Testis (tissue), 2 donors: ENCODE measurements at regions not wholly inside any gene's neighbourhood (a gene's known extent, or its start where the extent isn't known, plus 50 kb on each side); places are given as distances from the start of the nearest gene placed in this dataset.

ENCODE experiments used
- DNase-seq: peaks from one replicate; pipeline ENCODE4 v3.0.0-alpha.2; 2019
- H3K27ac ChIP-seq, 2 donors: fragments of 200-600 bp; sonication (generic); one replicate each; pipeline ENCODE4 v1.5.1; 2019
- H3K27me3 ChIP-seq: fragments of 200-600 bp; sonication (generic); one replicate; pipeline ENCODE4 v1.5.1; 2019
- H3K36me3 ChIP-seq: fragments of 200-600 bp; sonication (generic); one replicate; pipeline ENCODE4 v1.5.1; 2017; ENCODE audit warnings: low read depth; ENCODE audit errors: missing control alignments
- H3K4me1 ChIP-seq: fragments of 200-600 bp; sonication (generic); one replicate; pipeline ENCODE4 v1.5.1; 2019
- H3K4me3 ChIP-seq, 2 donors: fragments of 200-600 bp; sonication (generic); one replicate each; pipeline ENCODE4 v1.5.1; 2017 to 2019
- H3K9me3 ChIP-seq: fragments of 200-600 bp; sonication (generic); one replicate; pipeline ENCODE4 v1.5.1; 2017
- POLR2A ChIP-seq: fragments of 450-650 bp; IDR thresholded peaks from one replicate; pipeline ENCODE4 v1.6.1; 2017; ENCODE audit warnings: antibody characterized with exemption, mild to moderate bottlenecking, moderate library complexity
- WGBS, 2 donors: methylation state at CpG; one replicate each; pipeline ENCODE4 v1.1.5; 2018; 5-methylcytosine and 5-hydroxymethylcytosine counted together
- intact Hi-C: fragments of 100-400 bp; cut with DNase I; formaldehyde crosslinking; loops from one replicate; pipeline ENCODE4 v1.15.1; 2023; ENCODE audit warnings: low total_unique reads
- TF ChIP-seq, protein P1 (sequence below), 3 experiments: fragments of 450-650 bp in 2 of 3; fragments of 200-600 bp in 1 of 3; sonication (generic) in 1 of 3; IDR thresholded peaks; one replicate each; pipeline ENCODE4 v1.5.1; 2016 to 2019; ENCODE audit warnings: antibody characterized with exemption in 3 of 3, mild to moderate bottlenecking in 2 of 3, moderate library complexity in 1 of 3

DNA sequence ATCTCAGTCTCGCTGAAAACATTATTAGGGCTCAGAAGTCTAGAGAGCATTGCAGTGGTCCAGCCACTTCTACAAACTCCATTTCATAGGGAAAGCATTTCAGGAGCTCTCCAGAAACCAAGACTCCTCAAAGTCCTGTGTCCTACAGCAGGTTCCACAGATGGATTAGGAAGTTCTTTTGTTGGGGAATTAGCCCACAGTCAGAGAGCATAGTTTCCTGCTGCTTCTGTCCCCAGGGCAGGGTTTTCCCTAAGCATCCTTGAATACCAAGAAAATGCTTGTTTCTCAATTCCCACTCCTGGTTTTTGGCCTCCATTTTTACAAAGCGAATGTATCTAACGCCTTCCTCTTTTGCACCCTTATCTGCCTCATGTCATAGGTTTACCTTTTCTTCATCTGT lies 235.9 kb upstream of the PODXL start:
- intact Hi-C loops, result no loop called here
- H3K27me3 ChIP-seq, result no peaks in the 10 kb centered on the region
- TF ChIP-seq, protein P1, sequence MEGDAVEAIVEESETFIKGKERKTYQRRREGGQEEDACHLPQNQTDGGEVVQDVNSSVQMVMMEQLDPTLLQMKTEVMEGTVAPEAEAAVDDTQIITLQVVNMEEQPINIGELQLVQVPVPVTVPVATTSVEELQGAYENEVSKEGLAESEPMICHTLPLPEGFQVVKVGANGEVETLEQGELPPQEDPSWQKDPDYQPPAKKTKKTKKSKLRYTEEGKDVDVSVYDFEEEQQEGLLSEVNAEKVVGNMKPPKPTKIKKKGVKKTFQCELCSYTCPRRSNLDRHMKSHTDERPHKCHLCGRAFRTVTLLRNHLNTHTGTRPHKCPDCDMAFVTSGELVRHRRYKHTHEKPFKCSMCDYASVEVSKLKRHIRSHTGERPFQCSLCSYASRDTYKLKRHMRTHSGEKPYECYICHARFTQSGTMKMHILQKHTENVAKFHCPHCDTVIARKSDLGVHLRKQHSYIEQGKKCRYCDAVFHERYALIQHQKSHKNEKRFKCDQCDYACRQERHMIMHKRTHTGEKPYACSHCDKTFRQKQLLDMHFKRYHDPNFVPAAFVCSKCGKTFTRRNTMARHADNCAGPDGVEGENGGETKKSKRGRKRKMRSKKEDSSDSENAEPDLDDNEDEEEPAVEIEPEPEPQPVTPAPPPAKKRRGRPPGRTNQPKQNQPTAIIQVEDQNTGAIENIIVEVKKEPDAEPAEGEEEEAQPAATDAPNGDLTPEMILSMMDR (IDR thresholded peaks at IDR 0.05), result no peak
- no peak for TF ChIP-seq POLR2A
- no peak overlapping the region for H3K4me3 ChIP-seq
- WGBS, 2 donors, result 90 to 94% methylated on average over 2 to 3 of the region's 3 CpGs
- DNase-seq, result no peak
- H3K36me3 ChIP-seq, result no peaks in the 10 kb centered on the region
- no peaks in the 10 kb centered on the region for H3K4me1 ChIP-seq
- H3K27ac ChIP-seq, result no peak overlapping the region
- no peaks in the 10 kb centered on the region for H3K9me3 ChIP-seq

DNA sequence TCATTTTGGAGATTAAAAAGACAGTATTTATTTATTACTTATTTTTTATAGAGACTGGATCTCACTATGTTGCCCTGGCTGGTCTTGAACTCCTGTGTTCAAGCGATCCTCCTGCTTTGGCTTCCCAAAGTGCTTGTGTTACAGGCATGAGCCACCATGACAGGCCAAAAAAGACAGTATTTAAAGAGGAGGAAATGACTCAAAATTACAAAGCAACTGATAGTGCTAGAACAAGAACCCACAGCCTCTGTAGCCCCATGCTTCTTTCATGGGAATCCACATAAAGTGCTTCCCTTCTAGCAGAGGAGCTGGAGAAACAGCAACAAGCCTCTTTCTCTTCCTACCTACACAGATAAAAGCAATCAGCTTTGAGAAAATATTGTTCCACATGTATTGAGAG lies 230.7 kb upstream of the PODXL start:
- Histone ChIP-seq H3K27me3 (no peaks in the 10 kb centered on the region), H3K9me3 (no peaks in the 10 kb centered on the region), H3K36me3 (no peaks in the 10 kb centered on the region), H3K4me1 (no peaks in the 10 kb centered on the region), H3K4me3 (no peak overlapping the region), H3K27ac (no peak overlapping the region)
- 58 to 95% methylated on average over 1 of the region's 1 CpG for WGBS, 2 donors
- intact Hi-C loops, result no loop called here
- TF ChIP-seq, protein P1 (IDR thresholded peaks at IDR 0.05), result no peak
- no peak for TF ChIP-seq POLR2A
- no peak for DNase-seq

DNA sequence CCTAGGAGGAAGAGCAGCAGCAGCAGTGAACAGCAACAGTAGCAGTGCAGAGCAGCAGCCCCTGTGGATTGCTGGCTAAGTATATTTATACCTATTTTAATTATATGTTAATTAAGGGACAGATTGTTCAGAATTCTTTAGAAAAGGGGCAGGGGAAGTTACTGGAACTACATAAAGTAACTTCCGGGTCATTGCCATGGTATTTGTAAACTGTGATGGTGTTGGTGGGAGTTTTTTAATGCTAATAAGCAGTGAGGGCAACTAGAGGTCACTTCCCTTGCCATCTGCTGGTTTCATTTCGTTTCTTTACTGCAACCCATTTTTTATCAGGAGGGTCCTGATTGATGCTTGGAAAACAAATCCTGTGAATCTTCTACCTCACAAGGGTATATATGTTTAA lies 229.8 kb upstream of the PODXL start:
- Histone ChIP-seq H3K27me3 (no peaks in the 10 kb centered on the region), H3K36me3 (no peaks in the 10 kb centered on the region), H3K4me1 (no peaks in the 10 kb centered on the region), H3K4me3 (no peak overlapping the region), H3K27ac (no peak overlapping the region), H3K9me3 (no peaks in the 10 kb centered on the region)
- no peak for TF ChIP-seq POLR2A
- TF ChIP-seq, protein P1 (IDR thresholded peaks at IDR 0.05), result no peak
- WGBS, 2 donors, result 65 to 67% methylated on average over 2 of the region's 2 CpGs
- DNase-seq, result no peak
- intact Hi-C loops, result no loop called here

DNA sequence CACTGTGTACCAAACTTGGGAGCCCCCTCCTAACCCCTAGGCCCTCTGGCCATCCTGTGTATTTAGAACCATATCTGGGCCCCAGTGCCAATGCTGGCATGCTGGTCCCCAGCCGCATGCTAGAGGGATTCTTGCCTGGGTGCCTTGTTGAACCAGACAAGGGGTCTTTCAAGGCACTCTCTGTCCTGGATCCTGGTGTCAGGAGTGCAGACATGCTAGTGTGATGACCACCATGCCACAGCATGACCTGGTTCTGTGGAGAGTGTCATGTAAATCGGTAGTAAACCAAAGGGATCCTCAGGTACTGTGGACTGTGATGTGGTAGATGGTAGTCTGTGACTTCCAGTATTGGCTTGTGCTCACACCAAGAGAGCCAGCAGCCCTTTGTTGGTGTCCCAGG lies 222.2 kb upstream of the PODXL start:
- 94 to 100% methylated on average over 2 of the region's 2 CpGs for WGBS, 2 donors
- Histone ChIP-seq H3K9me3 (no peaks in the 10 kb centered on the region), H3K36me3 (no peaks in the 10 kb centered on the region), H3K4me3 (no peak overlapping the region), H3K27ac (no peak overlapping the region), H3K27me3 (no peaks in the 10 kb centered on the region), H3K4me1 (no peaks in the 10 kb centered on the region)
- no peak for DNase-seq
- intact Hi-C loops, result no loop called here
- TF ChIP-seq, protein P1 (IDR thresholded peaks at IDR 0.05), result no peak
- TF ChIP-seq POLR2A, result no peak

DNA sequence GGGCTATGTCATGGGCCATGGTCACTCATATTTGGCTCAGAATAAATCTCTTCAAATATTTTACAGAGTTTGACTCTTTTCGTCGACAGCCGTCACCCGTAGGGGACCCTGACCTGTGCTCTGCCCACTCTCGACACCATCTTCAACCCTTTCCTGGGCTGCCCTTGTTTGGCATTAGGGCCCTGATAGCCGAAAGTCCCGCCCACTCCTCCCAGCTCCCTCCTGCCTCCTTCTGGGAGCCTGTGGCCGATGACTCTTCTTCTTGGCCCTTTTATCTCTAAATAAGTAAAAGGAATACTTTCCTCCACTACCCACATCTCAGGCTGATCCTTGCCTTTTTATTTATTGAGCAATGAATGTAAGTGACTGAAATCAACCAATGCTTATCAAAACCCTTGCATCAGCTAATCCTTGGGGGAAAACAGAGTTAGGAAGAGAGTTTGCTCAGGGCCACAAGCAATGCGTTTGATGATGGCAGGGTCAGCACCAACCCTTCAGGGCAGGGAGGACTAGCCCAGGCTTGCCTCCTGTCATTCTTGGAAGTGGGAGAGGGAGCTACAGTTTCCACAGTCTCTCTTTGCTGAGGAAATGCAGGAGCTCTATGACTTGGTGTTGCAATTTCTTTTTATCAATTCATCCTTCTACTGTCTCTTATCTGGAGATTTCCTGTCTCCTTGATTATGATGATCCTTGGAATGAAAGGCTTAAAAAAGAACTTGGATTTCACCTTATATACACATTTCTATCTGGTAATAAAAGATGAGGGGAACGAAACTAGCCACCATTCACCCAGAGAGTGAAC lies 218.2 kb upstream of the PODXL start:
- 71 to 81% methylated on average over 10 of the region's 10 CpGs for WGBS, 2 donors

More for the DNA sequence above, 218.2 kb upstream of the PODXL start:
- no peak overlapping the region for H3K27ac ChIP-seq
- no peak overlapping the region for H3K4me3 ChIP-seq
- DNase-seq, result no peak
- no peaks in the 10 kb centered on the region for H3K4me1 ChIP-seq
- intact Hi-C loops, result no loop called here
- no peaks in the 10 kb centered on the region for H3K27me3 ChIP-seq
- no peaks in the 10 kb centered on the region for H3K36me3 ChIP-seq
- TF ChIP-seq, protein P1 (IDR thresholded peaks at IDR 0.05), result no peak
- no peak for TF ChIP-seq POLR2A
- no peaks in the 10 kb centered on the region for H3K9me3 ChIP-seq
